GM23338 (cell line): ENCODE measurements at regions not wholly inside any gene's neighbourhood (a gene's known extent, or its start where the extent isn't known, plus 50 kb on each side); places are given as distances from the start of the nearest gene placed in this dataset.

Experiments used
- ATAC-seq: fragments of 200-7000 bp; cut with Tn5 transposase; 3 replicates; pipeline ENCODE4 v1.9.1; 2020
- DNase-seq: peaks from one replicate; pipeline ENCODE4 v3.0.0-alpha.2; 2015; ENCODE audit warnings: low spot score
- H2AFZ ChIP-seq: fragments of 200-600 bp; sonication (generic); 2 replicates; pipeline ENCODE4 v1.8.0; 2016; ENCODE audit warnings: antibody characterized with exemption, mild to moderate bottlenecking, moderate library complexity
- H3F3A ChIP-seq: fragments of 200-600 bp; sonication (generic); replicated peaks from 2 replicates; pipeline ENCODE4 v1.8.0; 2017; ENCODE audit warnings: antibody characterized with exemption, mixed run types, low read depth
- H3K27ac ChIP-seq: fragments of 200-600 bp; sonication (generic); 2 replicates; pipeline ENCODE4 v1.6.1; 2016; ENCODE audit warnings: low read depth
- H3K27me3 ChIP-seq: fragments of 200-600 bp; sonication (generic); 2 replicates; pipeline ENCODE4 v1.8.0; 2016; ENCODE audit warnings: mild to moderate bottlenecking, mixed run types, moderate library complexity; ENCODE audit not compliant: insufficient read depth
- H3K36me3 ChIP-seq: fragments of 200-600 bp; sonication (generic); 2 replicates; pipeline ENCODE4 v1.8.0; 2016; ENCODE audit warnings: mild to moderate bottlenecking; ENCODE audit not compliant: insufficient read depth
- H3K4me1 ChIP-seq: fragments of 200-600 bp; sonication (generic); 2 replicates; pipeline ENCODE4 v1.8.0; 2016; ENCODE audit warnings: mild to moderate bottlenecking, moderate library complexity; ENCODE audit not compliant: insufficient read depth
- H3K4me2 ChIP-seq: fragments of 200-600 bp; sonication (generic); 2 replicates; pipeline ENCODE4 v1.7.1; 2017; ENCODE audit warnings: mixed run types
- H3K4me3 ChIP-seq: fragments of 200-600 bp; sonication (generic); 2 replicates; pipeline ENCODE4 v1.6.1; 2016; ENCODE audit warnings: mixed run types
- H3K79me2 ChIP-seq: fragments of 200-600 bp; sonication (generic); replicated peaks from 2 replicates; pipeline ENCODE4 v1.8.0; 2017; ENCODE audit warnings: mild to moderate bottlenecking; ENCODE audit not compliant: insufficient read depth
- H3K9me2 ChIP-seq: fragments of 200-600 bp; sonication (generic); 2 replicates; pipeline ENCODE4 v1.8.0; 2017; ENCODE audit not compliant: insufficient read depth
- H4K20me1 ChIP-seq: fragments of 200-600 bp; sonication (generic); replicated peaks from 2 replicates; pipeline ENCODE4 v1.8.0; 2017; ENCODE audit warnings: mild to moderate bottlenecking; ENCODE audit not compliant: insufficient read depth
- H3K27ac Mint-ChIP-seq: 2 replicates; pipeline ENCODE4 v1.8.0; 2020; ENCODE audit warnings: inconsistent platforms, mild to moderate bottlenecking, moderate library complexity, mixed read lengths
- H3K27me3 Mint-ChIP-seq: 3 replicates; pipeline ENCODE4 v1.8.0; 2022; ENCODE audit warnings: low read depth, mild to moderate bottlenecking, moderate library complexity, mixed read lengths, inconsistent platforms; ENCODE audit not compliant: insufficient read depth, poor library complexity
- H3K36me3 Mint-ChIP-seq: 3 replicates; pipeline ENCODE4 v1.8.0; 2021; ENCODE audit warnings: low read depth, mild to moderate bottlenecking, inconsistent platforms, moderate library complexity, mixed read lengths
- H3K4me1 Mint-ChIP-seq: 3 replicates; pipeline ENCODE4 v1.8.0; 2020; ENCODE audit warnings: mild to moderate bottlenecking, inconsistent platforms, mixed read lengths
- H3K4me3 Mint-ChIP-seq: 3 replicates; pipeline ENCODE4 v1.8.0; 2021; ENCODE audit warnings: moderate library complexity, mild to moderate bottlenecking, inconsistent platforms, mixed read lengths
- H3K9me3 Mint-ChIP-seq: 3 replicates; pipeline ENCODE4 v1.8.0; 2020; ENCODE audit warnings: moderate library complexity, mild to moderate bottlenecking, inconsistent platforms, mixed read lengths
- CREB1 ChIP-seq: fragments of 250-450 bp; sonication (Bioruptor Pico); IDR thresholded peaks from 2 replicates; pipeline ENCODE4 v1.5.0; 2020; ENCODE audit warnings: low read depth, mild to moderate bottlenecking, moderate library complexity
- EZH2 ChIP-seq: fragments of 200-600 bp; sonication (generic); IDR thresholded peaks from one replicate; pipeline ENCODE4 v1.8.0; 2017; ENCODE audit warnings: antibody characterized with exemption, mild to moderate bottlenecking, low read depth; ENCODE audit not compliant: unreplicated experiment
- EZH2phosphoT487 ChIP-seq: fragments of 200-600 bp; sonication (generic); IDR thresholded peaks from one replicate; pipeline ENCODE4 v1.8.1; 2018; ENCODE audit warnings: antibody characterized with exemption; ENCODE audit not compliant: unreplicated experiment
- JUNB ChIP-seq: IDR thresholded peaks from one replicate; pipeline ENCODE4 v1.6.1; 2016; ENCODE audit warnings: antibody characterized with exemption; ENCODE audit not compliant: unreplicated experiment
- NANOG ChIP-seq: IDR thresholded peaks from 2 replicates; pipeline ENCODE4 v1.6.1; 2016; ENCODE audit warnings: antibody characterized with exemption, borderline replicate concordance
- POLR2AphosphoS5 ChIP-seq: IDR thresholded peaks from 2 replicates; pipeline ENCODE4 v1.6.1; 2016; ENCODE audit warnings: antibody characterized with exemption, low read depth
- STAT1 ChIP-seq: IDR thresholded peaks from one replicate; pipeline ENCODE4 v1.6.1; 2016; ENCODE audit warnings: antibody characterized with exemption; ENCODE audit not compliant: unreplicated experiment
- ZNF114 ChIP-seq: fragments of 250-450 bp; sonication (Bioruptor Pico); IDR thresholded peaks from 2 replicates; pipeline ENCODE4 v1.5.0; 2020; ENCODE audit warnings: mild to moderate bottlenecking, moderate library complexity
- ZNF331 ChIP-seq: fragments of 250-450 bp; sonication (Bioruptor Pico); IDR thresholded peaks from 2 replicates; pipeline ENCODE4 v1.5.0; 2020; ENCODE audit warnings: low read depth, mild to moderate bottlenecking, moderate library complexity
- ZNF462 ChIP-seq: fragments of 250-450 bp; sonication (Bioruptor Pico); IDR thresholded peaks from 2 replicates; pipeline ENCODE4 v1.5.0; 2020; ENCODE audit warnings: mild to moderate bottlenecking, moderate library complexity
- TF ChIP-seq, protein P1 (sequence below): IDR thresholded peaks from 2 replicates; pipeline ENCODE4 v1.6.1; 2016; ENCODE audit warnings: antibody characterized with exemption
- TF ChIP-seq, protein P2 (sequence below), 2 experiments: fragments of 200-600 bp in 1 of 2; sonication (generic) in 1 of 2; conservative IDR thresholded peaks; 2 replicates each; pipeline versions ENCODE4 v1.5.1 to v1.6.1; 2016 to 2017; ENCODE audit warnings: antibody characterized with exemption in 2 of 2, low read depth in 2 of 2, mild to moderate bottlenecking in 2 of 2, moderate library complexity in 1 of 2

GRCh38 chr4:138675685-138676084 lies 339.9 kb upstream of the NOCT start (continued):
- TF ChIP-seq, protein P1, sequence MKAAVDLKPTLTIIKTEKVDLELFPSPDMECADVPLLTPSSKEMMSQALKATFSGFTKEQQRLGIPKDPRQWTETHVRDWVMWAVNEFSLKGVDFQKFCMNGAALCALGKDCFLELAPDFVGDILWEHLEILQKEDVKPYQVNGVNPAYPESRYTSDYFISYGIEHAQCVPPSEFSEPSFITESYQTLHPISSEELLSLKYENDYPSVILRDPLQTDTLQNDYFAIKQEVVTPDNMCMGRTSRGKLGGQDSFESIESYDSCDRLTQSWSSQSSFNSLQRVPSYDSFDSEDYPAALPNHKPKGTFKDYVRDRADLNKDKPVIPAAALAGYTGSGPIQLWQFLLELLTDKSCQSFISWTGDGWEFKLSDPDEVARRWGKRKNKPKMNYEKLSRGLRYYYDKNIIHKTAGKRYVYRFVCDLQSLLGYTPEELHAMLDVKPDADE = no peak
- TF ChIP-seq CREB1 = no peak

DNA sequence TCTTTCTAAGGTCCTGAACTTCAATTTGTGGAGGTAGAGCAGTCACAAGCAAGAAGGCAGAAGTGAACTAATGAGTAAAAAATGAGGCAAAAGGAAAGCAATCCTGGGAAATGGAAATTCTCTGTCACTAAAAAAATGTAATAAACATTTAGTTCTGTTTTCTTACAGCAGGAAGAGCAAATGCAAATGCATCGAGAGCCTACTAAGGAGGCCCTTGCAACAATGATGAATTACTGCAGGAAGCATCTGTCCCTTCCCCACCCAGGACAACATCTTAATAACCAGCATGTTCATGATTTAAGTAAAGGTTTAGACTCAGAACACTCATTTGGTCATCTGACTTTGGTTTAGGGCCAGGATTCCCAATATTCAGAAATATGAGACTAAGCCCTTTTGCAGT lies 341.4 kb upstream of the NOCT start:
- no peak for DNase-seq
- 0 out of 2 replicates have a peak, but pooled peaks cover 7% of the 10 kb centered on the region for H3K9me2 ChIP-seq
- Mint-ChIP-seq H3K36me3 (no peaks in the 10 kb centered on the region), H3K27me3 (peaks cover 2% of the 10 kb centered on the region), H3K4me3 (no peak overlapping the region), H3K9me3 (no peaks in the 10 kb centered on the region), H3K27ac (no peak overlapping the region), H3K4me1 (peaks cover 12% of the 10 kb centered on the region; the same call in 2 of the 3 replicates)
- peaks cover 21% of the 10 kb centered on the region for H3K4me1 ChIP-seq
- H3F3A ChIP-seq = no peaks in the 10 kb centered on the region
- H4K20me1 ChIP-seq = no peaks in the 10 kb centered on the region
- H3K27ac ChIP-seq = no peak overlapping the region
- no peaks in the 10 kb centered on the region for H3K79me2 ChIP-seq
- H3K27me3 ChIP-seq = no peaks in the 10 kb centered on the region
- H3K4me2 ChIP-seq = peak overlapping the region; percentile 36; the same call in 1 of the 2 replicates
- no peak overlapping the region for H3K4me3 ChIP-seq
- peak overlapping the region; percentile 60; the same call in 1 of the 2 replicates for H2AFZ ChIP-seq
- ATAC-seq = no peak
- no peaks in the 10 kb centered on the region for H3K36me3 ChIP-seq
- TF ChIP-seq POLR2AphosphoS5 (no peak), CREB1 (no peak), EZH2 (no peak), ZNF331 (CRISPR knock-in tag) (no peak), STAT1 (no peak), EZH2phosphoT487 (no peak), ZNF114 (CRISPR knock-in tag) (no peak), ZNF462 (CRISPR knock-in tag) (no peak), JUNB (no peak), NANOG (no peak)
- TF ChIP-seq, protein P1 = no peak
- TF ChIP-seq, protein P2, sequence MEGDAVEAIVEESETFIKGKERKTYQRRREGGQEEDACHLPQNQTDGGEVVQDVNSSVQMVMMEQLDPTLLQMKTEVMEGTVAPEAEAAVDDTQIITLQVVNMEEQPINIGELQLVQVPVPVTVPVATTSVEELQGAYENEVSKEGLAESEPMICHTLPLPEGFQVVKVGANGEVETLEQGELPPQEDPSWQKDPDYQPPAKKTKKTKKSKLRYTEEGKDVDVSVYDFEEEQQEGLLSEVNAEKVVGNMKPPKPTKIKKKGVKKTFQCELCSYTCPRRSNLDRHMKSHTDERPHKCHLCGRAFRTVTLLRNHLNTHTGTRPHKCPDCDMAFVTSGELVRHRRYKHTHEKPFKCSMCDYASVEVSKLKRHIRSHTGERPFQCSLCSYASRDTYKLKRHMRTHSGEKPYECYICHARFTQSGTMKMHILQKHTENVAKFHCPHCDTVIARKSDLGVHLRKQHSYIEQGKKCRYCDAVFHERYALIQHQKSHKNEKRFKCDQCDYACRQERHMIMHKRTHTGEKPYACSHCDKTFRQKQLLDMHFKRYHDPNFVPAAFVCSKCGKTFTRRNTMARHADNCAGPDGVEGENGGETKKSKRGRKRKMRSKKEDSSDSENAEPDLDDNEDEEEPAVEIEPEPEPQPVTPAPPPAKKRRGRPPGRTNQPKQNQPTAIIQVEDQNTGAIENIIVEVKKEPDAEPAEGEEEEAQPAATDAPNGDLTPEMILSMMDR (conservative IDR thresholded peaks at IDR 0.05; ENCODE audit: low read depth in 2 of 2) = no peak
